Cardiac muscle cell (in vitro differentiated cells and primary cell): ENCODE measurements at regions not wholly inside any gene's neighbourhood (a gene's known extent, or its start where the extent isn't known, plus 50 kb on each side); places are given as distances from the start of the nearest gene placed in this dataset.

Experiments used
- DNase-seq, 2 donors: peaks; one replicate each; pipeline versions ENCODE4 v3.0.0 to v3.0.0-alpha.2; 2010 to 2017; ENCODE audit warnings: low read depth in 1 of 2, low spot score in 1 of 2
- H3K27ac ChIP-seq: fragments of 200-600 bp; sonication (generic); 2 replicates; pipeline ENCODE4 v1.5.1; 2016
- H3K27me3 ChIP-seq: fragments of 200-600 bp; sonication (generic); 2 replicates; pipeline ENCODE4 v1.6.0; 2016; ENCODE audit warnings: control low read depth
- H3K36me3 ChIP-seq: fragments of 200-600 bp; sonication (generic); 2 replicates; pipeline ENCODE4 v1.5.1; 2016; ENCODE audit warnings: control low read depth
- H3K4me1 ChIP-seq: fragments of 200-600 bp; sonication (generic); 2 replicates; pipeline ENCODE4 v1.8.1; 2017; ENCODE audit warnings: low read depth, mild to moderate bottlenecking, mixed run types
- H3K4me3 ChIP-seq: fragments of 200-600 bp; sonication (generic); 2 replicates; pipeline ENCODE4 v1.5.1; 2016; ENCODE audit warnings: mild to moderate bottlenecking
- H3K9me3 ChIP-seq: fragments of 200-600 bp; sonication (generic); 2 replicates; pipeline ENCODE4 v1.5.1; 2017; ENCODE audit warnings: low read depth, mild to moderate bottlenecking, control low read depth
- TF ChIP-seq, protein P1 (sequence below): IDR thresholded peaks from 2 replicates; pipeline ENCODE4 v1.5.1; 2012; ENCODE audit warnings: low read depth, mild to moderate bottlenecking, low read length

GRCh38 chr7:36079446-36080025 lies 73.5 kb upstream of the EEPD1 start:
- Histone ChIP-seq H3K27me3 (no peaks in the 10 kb centered on the region), H3K36me3 (no peaks in the 10 kb centered on the region)

DNA sequence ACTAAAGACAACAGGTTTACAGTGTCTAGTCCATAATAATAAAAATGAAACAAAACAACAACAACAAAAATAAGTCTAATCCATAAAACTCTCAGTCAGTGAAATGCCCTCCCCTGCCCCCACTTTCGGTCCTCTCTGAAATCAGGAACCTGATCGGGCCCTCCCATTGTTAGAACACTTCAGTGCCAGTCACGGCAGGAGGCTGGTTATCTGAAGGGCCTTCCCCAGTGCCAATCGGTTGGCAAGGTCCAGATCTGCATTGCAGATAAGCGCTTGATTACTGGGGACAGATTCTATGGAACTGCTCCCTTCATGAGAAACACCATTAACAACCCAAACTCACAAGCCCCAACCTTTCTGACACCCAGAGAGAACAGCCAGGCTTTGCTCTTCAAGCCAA lies 72.2 kb upstream of the EEPD1 start:
- H3K4me3 ChIP-seq: no peak overlapping the region
- no peak for DNase-seq
- TF ChIP-seq, protein P1, sequence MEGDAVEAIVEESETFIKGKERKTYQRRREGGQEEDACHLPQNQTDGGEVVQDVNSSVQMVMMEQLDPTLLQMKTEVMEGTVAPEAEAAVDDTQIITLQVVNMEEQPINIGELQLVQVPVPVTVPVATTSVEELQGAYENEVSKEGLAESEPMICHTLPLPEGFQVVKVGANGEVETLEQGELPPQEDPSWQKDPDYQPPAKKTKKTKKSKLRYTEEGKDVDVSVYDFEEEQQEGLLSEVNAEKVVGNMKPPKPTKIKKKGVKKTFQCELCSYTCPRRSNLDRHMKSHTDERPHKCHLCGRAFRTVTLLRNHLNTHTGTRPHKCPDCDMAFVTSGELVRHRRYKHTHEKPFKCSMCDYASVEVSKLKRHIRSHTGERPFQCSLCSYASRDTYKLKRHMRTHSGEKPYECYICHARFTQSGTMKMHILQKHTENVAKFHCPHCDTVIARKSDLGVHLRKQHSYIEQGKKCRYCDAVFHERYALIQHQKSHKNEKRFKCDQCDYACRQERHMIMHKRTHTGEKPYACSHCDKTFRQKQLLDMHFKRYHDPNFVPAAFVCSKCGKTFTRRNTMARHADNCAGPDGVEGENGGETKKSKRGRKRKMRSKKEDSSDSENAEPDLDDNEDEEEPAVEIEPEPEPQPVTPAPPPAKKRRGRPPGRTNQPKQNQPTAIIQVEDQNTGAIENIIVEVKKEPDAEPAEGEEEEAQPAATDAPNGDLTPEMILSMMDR: no peak
- H3K36me3 ChIP-seq: no peaks in the 10 kb centered on the region
- H3K9me3 ChIP-seq: no peaks in the 10 kb centered on the region
- H3K27me3 ChIP-seq: no peaks in the 10 kb centered on the region
- peaks cover 4% of the 10 kb centered on the region for H3K4me1 ChIP-seq
- H3K27ac ChIP-seq: no peak overlapping the region

More at GRCh38 chr7:36079446-36080025, 73.5 kb upstream of the EEPD1 start:
- H3K27ac ChIP-seq: no peak overlapping the region
- H3K9me3 ChIP-seq: no peaks in the 10 kb centered on the region
- no peak for DNase-seq
- TF ChIP-seq, protein P1: no peak
- peaks cover 6% of the 10 kb centered on the region for H3K4me1 ChIP-seq
- H3K4me3 ChIP-seq: no peak overlapping the region

DNA sequence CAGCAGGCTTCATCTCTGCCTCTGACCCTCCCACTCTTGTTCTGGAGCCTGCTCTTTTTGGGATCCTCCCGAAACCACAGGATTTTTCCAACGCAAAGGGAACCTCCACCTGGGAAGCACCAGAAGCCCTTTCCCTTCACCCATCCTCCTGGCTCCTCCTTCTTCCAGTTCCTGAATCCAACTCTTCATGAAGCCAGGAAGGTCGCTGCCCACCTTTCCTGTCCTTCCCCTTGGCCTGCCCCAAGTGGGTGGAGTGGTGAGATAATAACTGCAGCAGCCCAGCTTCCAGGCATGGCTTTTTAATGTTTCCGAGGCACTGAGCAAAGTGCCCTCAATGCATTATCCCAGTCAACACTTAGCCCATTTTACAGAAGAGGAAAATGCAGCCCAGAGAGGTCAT lies 70.8 kb upstream of the EEPD1 start:
- Histone ChIP-seq H3K9me3 (no peaks in the 10 kb centered on the region), H3K4me3 (no peak overlapping the region), H3K4me1 (no peaks in the 10 kb centered on the region), H3K36me3 (no peaks in the 10 kb centered on the region), H3K27me3 (no peaks in the 10 kb centered on the region), H3K27ac (no peak overlapping the region)
- TF ChIP-seq, protein P1: no peak
- DNase-seq: no peak

GRCh38 chr7:36082910-36083309 lies 70.1 kb upstream of the EEPD1 start:
- no peaks in the 10 kb centered on the region for H3K27me3 ChIP-seq
- TF ChIP-seq, protein P1: peak; percentile 5
- no peaks in the 10 kb centered on the region for H3K9me3 ChIP-seq
- no peak for DNase-seq
- no peak overlapping the region for H3K27ac ChIP-seq
- H3K36me3 ChIP-seq: no peaks in the 10 kb centered on the region
- H3K4me3 ChIP-seq: no peak overlapping the region
- no peaks in the 10 kb centered on the region for H3K4me1 ChIP-seq

GRCh38 chr7:36083626-36084380 lies 69.3 kb upstream of the EEPD1 start:
- TF ChIP-seq, protein P1: no peak
- Histone ChIP-seq H3K4me1 (no peaks in the 10 kb centered on the region), H3K36me3 (no peaks in the 10 kb centered on the region), H3K27me3 (no peaks in the 10 kb centered on the region), H3K27ac (no peak overlapping the region), H3K4me3 (no peak overlapping the region), H3K9me3 (no peaks in the 10 kb centered on the region)
- no peak for DNase-seq
